CD4-positive, alpha-beta T cell (primary cell): ENCODE measurements at regions not wholly inside any gene's neighbourhood (a gene's known extent, or its start where the extent isn't known, plus 50 kb on each side); places are given as distances from the start of the nearest gene placed in this dataset.
"Not testable (repeated sequence)": the region's sequence is repeated elsewhere in the genome, so short reads cannot be mapped to it uniquely, and the experiment has no call there.

Experiments
- ATAC-seq: fragments of 200-7000 bp; cut with Tn5 transposase; one replicate; pipeline ENCODE4 v1.10.0; 2022; ENCODE audit warnings: mild to moderate bottlenecking; ENCODE audit not compliant: poor library complexity
- CTCF ChIA-PET: fragments of 350-600 bp; sonication (Branson Sonifier 250); formaldehyde crosslinking; loops from one replicate; lab custom pipeline; 2021; ENCODE audit warnings: antibody characterized with exemption, inconsistent platforms; lab: Charles Lee
- POLR2A ChIA-PET: fragments of 350-600 bp; sonication (Branson Sonifier 250); formaldehyde crosslinking; loops from one replicate; lab custom pipeline; 2021; ENCODE audit warnings: antibody characterized with exemption, inconsistent platforms; lab: Charles Lee
- DNase-seq, 14 experiments: peaks; one replicate each; pipeline ENCODE4 v3.0.0-alpha.2; 2013 to 2020; ENCODE audit warnings: mixed read lengths in 2 of 14
- H3K27ac ChIP-seq, 2 donors: one replicate each; pipeline versions ENCODE4 v1.5.1 to v1.7.0; 2013; ENCODE audit warnings: low read length in 2 of 2, low read depth in 1 of 2, mild to moderate bottlenecking in 1 of 2
- H3K27me3 ChIP-seq, 2 experiments: 1 replicate in 1 of 2; 2 replicates in 1 of 2; pipeline versions ENCODE4 v1.6.1 to v1.7.0; 2013; ENCODE audit warnings: low read length in 2 of 2, control low read depth in 1 of 2, mild to moderate bottlenecking in 1 of 2, moderate library complexity in 1 of 2; ENCODE audit not compliant: insufficient read depth in 2 of 2, control insufficient read depth in 1 of 2
- H3K36me3 ChIP-seq: one replicate; pipeline ENCODE4 v1.6.1; 2013; ENCODE audit warnings: low read length, control low read depth; ENCODE audit not compliant: insufficient read depth
- H3K4me1 ChIP-seq: one replicate; pipeline ENCODE4 v1.6.1; 2013; ENCODE audit warnings: low read length, control low read depth; ENCODE audit not compliant: insufficient read depth
- H3K4me3 ChIP-seq: one replicate; pipeline ENCODE4 v1.5.1; 2013; ENCODE audit warnings: mild to moderate bottlenecking, low read length, moderate library complexity
- H3K9me3 ChIP-seq, 2 experiments: 1 replicate in 1 of 2; 2 replicates in 1 of 2; pipeline versions ENCODE4 v1.6.1 to v1.7.0; 2013; ENCODE audit warnings: low read length in 2 of 2, mild to moderate bottlenecking in 2 of 2, control low read depth in 1 of 2, moderate library complexity in 1 of 2; ENCODE audit not compliant: control insufficient read depth in 1 of 2, insufficient read depth in 1 of 2
- H3K27ac Mint-ChIP-seq: one replicate; pipeline ENCODE4 v1.8.0; 2020; ENCODE audit warnings: mixed read lengths
- H3K27me3 Mint-ChIP-seq: one replicate; pipeline ENCODE4 v1.8.0; 2021; ENCODE audit warnings: mixed read lengths
- H3K36me3 Mint-ChIP-seq: one replicate; pipeline ENCODE4 v1.8.0; 2021; ENCODE audit warnings: low read depth, mixed read lengths
- H3K4me1 Mint-ChIP-seq: one replicate; pipeline ENCODE4 v1.8.0; 2021; ENCODE audit warnings: low read depth, mixed read lengths
- H3K4me3 Mint-ChIP-seq: one replicate; pipeline ENCODE4 v1.8.0; 2020; ENCODE audit warnings: mild to moderate bottlenecking, mixed read lengths
- H3K9me3 Mint-ChIP-seq: one replicate; pipeline ENCODE4 v1.8.0; 2020; ENCODE audit warnings: mixed read lengths
- intact Hi-C, 2 experiments: fragments of 100-400 bp; cut with DNase I in 1 of 2; cut with micrococcal nuclease in 1 of 2; formaldehyde crosslinking; loops; one replicate each; pipeline versions ENCODE4 v1.15.1 to v1.9.0; 2023 to 2025; cut with DNase I, micrococcal nuclease
- TF ChIP-seq, protein P1 (sequence below): fragments of 200-600 bp; IDR thresholded peaks from one replicate; pipeline ENCODE4 v1.8.0; 2022; ENCODE audit warnings: antibody characterized with exemption, mild to moderate bottlenecking

DNA sequence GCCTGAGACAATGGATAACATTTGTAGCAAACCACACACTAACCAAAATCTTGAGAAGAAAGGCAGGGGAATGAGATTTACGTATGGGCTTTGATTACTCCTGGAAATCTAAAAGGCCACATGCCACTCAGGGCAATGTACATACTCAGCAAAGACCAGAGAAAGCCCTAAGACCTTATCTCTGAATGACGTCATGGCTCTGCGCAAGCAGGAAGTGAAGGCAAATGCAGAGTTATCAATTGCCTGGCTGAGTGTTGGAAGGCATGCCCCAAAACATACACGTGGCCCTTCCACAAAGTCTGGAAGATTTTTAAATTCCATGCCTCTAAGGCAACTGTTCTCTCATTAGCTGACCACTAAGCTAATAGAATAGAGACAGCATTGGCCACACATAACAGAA lies 90.9 kb upstream of the NRBF2 start:
- Histone ChIP-seq H3K9me3 (peaks cover 5 to 22% of the 10 kb centered on the region in 2 experiments), H3K4me1 (no peaks in the 10 kb centered on the region), H3K36me3 (no peaks in the 10 kb centered on the region), H3K27me3 (peaks cover 4 to 16% of the 10 kb centered on the region in 2 experiments), H3K27ac (no peak overlapping the region), H3K4me3 (no peak overlapping the region)
- Mint-ChIP-seq H3K9me3 (peaks cover 7% of the 10 kb centered on the region), H3K27ac (no peak overlapping the region), H3K36me3 (no peaks in the 10 kb centered on the region), H3K4me3 (no peak overlapping the region), H3K27me3 (peaks cover 55% of the 10 kb centered on the region), H3K4me1 (no peaks in the 10 kb centered on the region)
- DNase-seq (no peak), ATAC-seq (no peak)
- CTCF ChIA-PET: no interaction called here
- TF ChIP-seq, protein P1, sequence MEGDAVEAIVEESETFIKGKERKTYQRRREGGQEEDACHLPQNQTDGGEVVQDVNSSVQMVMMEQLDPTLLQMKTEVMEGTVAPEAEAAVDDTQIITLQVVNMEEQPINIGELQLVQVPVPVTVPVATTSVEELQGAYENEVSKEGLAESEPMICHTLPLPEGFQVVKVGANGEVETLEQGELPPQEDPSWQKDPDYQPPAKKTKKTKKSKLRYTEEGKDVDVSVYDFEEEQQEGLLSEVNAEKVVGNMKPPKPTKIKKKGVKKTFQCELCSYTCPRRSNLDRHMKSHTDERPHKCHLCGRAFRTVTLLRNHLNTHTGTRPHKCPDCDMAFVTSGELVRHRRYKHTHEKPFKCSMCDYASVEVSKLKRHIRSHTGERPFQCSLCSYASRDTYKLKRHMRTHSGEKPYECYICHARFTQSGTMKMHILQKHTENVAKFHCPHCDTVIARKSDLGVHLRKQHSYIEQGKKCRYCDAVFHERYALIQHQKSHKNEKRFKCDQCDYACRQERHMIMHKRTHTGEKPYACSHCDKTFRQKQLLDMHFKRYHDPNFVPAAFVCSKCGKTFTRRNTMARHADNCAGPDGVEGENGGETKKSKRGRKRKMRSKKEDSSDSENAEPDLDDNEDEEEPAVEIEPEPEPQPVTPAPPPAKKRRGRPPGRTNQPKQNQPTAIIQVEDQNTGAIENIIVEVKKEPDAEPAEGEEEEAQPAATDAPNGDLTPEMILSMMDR: no peak
- intact Hi-C loops: no loop called here
- POLR2A ChIA-PET: no interaction called here

DNA sequence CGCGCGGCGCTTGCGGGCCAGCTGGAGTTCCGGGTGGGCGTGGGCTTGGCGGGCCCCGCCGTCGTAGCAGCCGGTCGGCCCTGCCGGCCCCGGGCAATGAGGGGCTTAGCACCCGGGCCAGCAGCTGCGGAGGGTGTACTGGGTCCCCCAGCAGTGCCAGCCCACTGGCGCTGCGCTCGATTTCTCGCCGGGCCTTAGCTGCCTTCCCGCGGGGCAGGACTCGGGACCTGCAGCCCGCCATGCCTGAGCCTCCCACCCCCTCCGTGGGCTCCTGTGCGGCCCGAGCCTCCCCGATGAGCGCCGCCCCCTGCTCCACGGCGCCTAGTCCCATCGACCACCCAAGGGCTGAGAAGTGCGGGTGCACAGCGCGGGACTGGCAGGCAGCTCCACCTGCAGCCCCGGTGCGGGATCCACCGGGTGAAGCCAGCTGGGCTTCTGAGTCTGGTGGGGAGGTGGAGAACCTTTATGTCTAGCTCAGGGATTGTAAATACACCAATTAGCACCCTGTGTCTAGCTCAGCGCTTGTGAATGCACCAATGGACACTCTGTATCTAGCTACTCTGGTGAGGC lies 99.4 kb upstream of the NRBF2 start:
- H3K4me3 ChIP-seq, H3K4me3 Mint-ChIP-seq, H3K9me3 ChIP-seq, ATAC-seq, H3K27ac Mint-ChIP-seq, intact Hi-C loops, H3K4me1 Mint-ChIP-seq, H3K36me3 Mint-ChIP-seq, H3K27ac ChIP-seq, H3K36me3 ChIP-seq, H3K9me3 Mint-ChIP-seq, H3K4me1 ChIP-seq, DNase-seq, POLR2A ChIA-PET, H3K27me3 ChIP-seq: not testable (repeated sequence)
- peaks cover 20% of the 10 kb centered on the region for H3K27me3 Mint-ChIP-seq
- CTCF ChIA-PET: interaction anchor here (0.6 kb wide), 1 partner anchor 10 kb away, joined by 3 read pairs; no protein-coding TSS in a partner anchor

DNA sequence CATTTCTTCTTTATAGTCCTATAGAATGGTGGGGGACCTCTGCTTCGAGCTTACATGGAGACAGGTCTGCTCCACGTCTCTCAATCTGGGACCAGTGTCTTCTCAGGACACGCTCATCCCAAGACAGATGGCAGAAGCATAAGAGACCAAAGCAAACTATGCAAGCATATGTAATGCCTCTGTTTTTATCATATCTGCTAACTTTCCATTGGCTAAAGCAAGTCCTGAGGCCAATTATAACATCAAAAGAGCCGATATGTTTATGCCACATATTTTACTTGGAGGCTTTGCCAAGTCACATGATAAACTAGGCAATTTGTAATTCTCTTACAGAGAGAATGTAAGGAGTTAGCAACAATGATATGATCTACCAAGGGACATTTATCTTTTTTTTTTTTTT lies 102.6 kb upstream of the NRBF2 start:
- POLR2A ChIA-PET: no interaction called here
- Mint-ChIP-seq H3K9me3 (no peaks in the 10 kb centered on the region), H3K36me3 (no peaks in the 10 kb centered on the region), H3K4me3 (no peak overlapping the region), H3K27me3 (peaks cover 15% of the 10 kb centered on the region), H3K27ac (no peak overlapping the region), H3K4me1 (no peaks in the 10 kb centered on the region)
- H3K9me3 ChIP-seq: no peaks in the 10 kb centered on the region
- H3K4me1 ChIP-seq: no peaks in the 10 kb centered on the region
- no peaks in the 10 kb centered on the region for H3K27me3 ChIP-seq
- TF ChIP-seq, protein P1: no peak
- CTCF ChIA-PET: no interaction called here
- H3K4me3 ChIP-seq: no peak overlapping the region
- no peaks in the 10 kb centered on the region for H3K36me3 ChIP-seq
- no peak overlapping the region for H3K27ac ChIP-seq
- DNase-seq (no peak), ATAC-seq (no peak)
- intact Hi-C loops: no loop called here

DNA sequence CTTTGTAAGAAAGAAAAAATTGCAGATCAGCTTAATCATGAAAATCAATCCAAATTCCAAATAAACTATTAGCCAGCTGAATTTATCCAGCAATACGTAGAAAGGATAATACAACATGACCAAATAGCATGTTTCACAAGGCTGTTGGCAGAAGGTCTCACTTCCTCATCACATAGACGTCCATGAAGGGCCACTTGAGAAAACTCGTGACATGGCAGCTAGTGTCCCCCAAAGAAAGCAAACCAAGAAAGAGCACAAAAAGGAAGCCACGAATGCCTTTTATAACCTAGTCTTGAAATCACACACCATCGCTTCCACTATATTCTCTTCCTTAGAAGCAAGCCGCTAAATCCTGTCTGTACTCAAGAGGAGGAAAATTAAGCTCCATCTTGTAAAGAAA lies 105.6 kb upstream of the NRBF2 start:
- intact Hi-C loops: no loop called here
- Mint-ChIP-seq H3K27ac (no peak overlapping the region), H3K4me1 (no peaks in the 10 kb centered on the region), H3K27me3 (peaks cover 15% of the 10 kb centered on the region), H3K9me3 (no peaks in the 10 kb centered on the region), H3K36me3 (no peaks in the 10 kb centered on the region), H3K4me3 (no peak overlapping the region)
- no peak for DNase-seq
- ATAC-seq: no peak
- TF ChIP-seq, protein P1: no peak
- Histone ChIP-seq H3K9me3 (no peaks in the 10 kb centered on the region), H3K4me1 (no peaks in the 10 kb centered on the region), H3K27me3 (no peaks in the 10 kb centered on the region), H3K4me3 (no peak overlapping the region), H3K27ac (no peak overlapping the region), H3K36me3 (no peaks in the 10 kb centered on the region)
- CTCF ChIA-PET: no interaction called here
- POLR2A ChIA-PET: no interaction called here
